Heart right ventricle (tissue), 16 donors: ENCODE measurements at regions not wholly inside any gene's neighbourhood (a gene's known extent, or its start where the extent isn't known, plus 50 kb on each side); places are given as distances from the start of the nearest gene placed in this dataset.

ENCODE experiments used
- ATAC-seq, 8 donors: fragments of 200-7000 bp; cut with Tn5 transposase; one replicate each; pipeline ENCODE4 v1.9.1; 2020; ENCODE audit warnings: mild to moderate bottlenecking in 8 of 8, moderate library complexity in 8 of 8, moderate number of reproducible peaks in 1 of 8
- DNase-seq, 2 donors: peaks; one replicate each; pipeline ENCODE4 v3.0.0-alpha.2; 2020
- H3K27ac ChIP-seq, 10 donors: fragments of 200-600 bp; sonication (generic) in 2 of 10; one replicate each; pipeline versions ENCODE4 v1.5.0 to v1.8.0; 2020 to 2022; ENCODE audit warnings: mild to moderate bottlenecking in 3 of 10
- H3K27me3 ChIP-seq, 7 donors: fragments of 200-600 bp; one replicate each; pipeline ENCODE4 v1.8.0; 2021 to 2022; ENCODE audit warnings: mild to moderate bottlenecking in 2 of 7
- H3K36me3 ChIP-seq, 9 donors: fragments of 200-600 bp; sonication (generic) in 1 of 9; one replicate each; pipeline versions ENCODE4 v1.5.0 to v1.8.0; 2020 to 2022; ENCODE audit warnings: mild to moderate bottlenecking in 2 of 9
- H3K4me1 ChIP-seq, 9 donors: fragments of 200-600 bp; sonication (generic) in 1 of 9; one replicate each; pipeline versions ENCODE4 v1.5.0 to v1.8.0; 2020 to 2022; ENCODE audit warnings: mild to moderate bottlenecking in 4 of 9
- H3K4me3 ChIP-seq, 10 donors: fragments of 200-600 bp; sonication (generic) in 2 of 10; one replicate each; pipeline versions ENCODE4 v1.5.0 to v1.8.0; 2020 to 2022; ENCODE audit warnings: mild to moderate bottlenecking in 7 of 10, moderate library complexity in 2 of 10
- H3K9me3 ChIP-seq, 11 donors: fragments of 200-600 bp in 10 of 11; sonication (generic) in 2 of 11; one replicate each; pipeline versions ENCODE4 v1.5.0 to v1.8.0; 2013 to 2022; ENCODE audit warnings: mild to moderate bottlenecking in 2 of 11, control low read depth in 1 of 11, moderate library complexity in 1 of 11
- WGBS, 2 donors: extraction: QIAGEN DNeasy Blood & Tissue Kit; methylation state at CpG; one replicate each; pipeline ENCODE4 v1.1.7; 2013; ENCODE audit warnings: inconsistent platforms in 1 of 2; 5-methylcytosine and 5-hydroxymethylcytosine counted together
- intact Hi-C, 10 donors: fragments of 100-400 bp; cut with DNase I; formaldehyde crosslinking; loops; one replicate each; pipeline versions ENCODE4 v1.11.1 to v1.14.2; 2022
- TF ChIP-seq, protein P1 (sequence below), 9 donors: fragments of 200-600 bp; sonication (generic) in 2 of 9; IDR thresholded peaks; one replicate each; pipeline versions ENCODE4 v1.5.0 to v1.8.0; 2021 to 2022; ENCODE audit warnings: antibody characterized with exemption in 9 of 9, mild to moderate bottlenecking in 5 of 9, moderate library complexity in 1 of 9
- donor health status: Arrhythmogenic right ventricular cardiomyopathy.
- donor health status: ischemic (EF 13 %, LVEDD 7.1; RV severe dilation, severe dysfunction).
- donor health status: healthy with polysubstance abuse.
- donor health status: DM: no; HTN: yes; CAD: no.
- donor health status: DM: no; HTN: no; CAD: no.
- donor health status: ischemic (EF 25% LVEDD 6.9; RV normal size, moderate dysfunction).
- donor health status: ischemic (EF 25% LVEDD 5.7; RV mildly dilated, moderate dysfunction).
- donor health status: healthy.
- donor health status: DM: yes; HTN: yes; CAD: no.
- donor health status: Ischemic cardiomyopathy.
- donor health status: ischemic (EF 35%, LVEDD 5.7; RV mildly dilated, moderate dysfunction).
- donor health status: nonischemic (EF 11% LVEDD 7.7; RV severe dilation, severe dysfunction).
- donor health status: DM: yes; HTN: yes; CAD: no.
- donor health status: PGD.
- donor health status: ischemic (EF 29% LVEDD 5.4; RV normal size, mild dysfunction).
- donor health status: nonischemic (EF 23%, LVEDD 6.1; RV moderate dilation, normal function).

DNA sequence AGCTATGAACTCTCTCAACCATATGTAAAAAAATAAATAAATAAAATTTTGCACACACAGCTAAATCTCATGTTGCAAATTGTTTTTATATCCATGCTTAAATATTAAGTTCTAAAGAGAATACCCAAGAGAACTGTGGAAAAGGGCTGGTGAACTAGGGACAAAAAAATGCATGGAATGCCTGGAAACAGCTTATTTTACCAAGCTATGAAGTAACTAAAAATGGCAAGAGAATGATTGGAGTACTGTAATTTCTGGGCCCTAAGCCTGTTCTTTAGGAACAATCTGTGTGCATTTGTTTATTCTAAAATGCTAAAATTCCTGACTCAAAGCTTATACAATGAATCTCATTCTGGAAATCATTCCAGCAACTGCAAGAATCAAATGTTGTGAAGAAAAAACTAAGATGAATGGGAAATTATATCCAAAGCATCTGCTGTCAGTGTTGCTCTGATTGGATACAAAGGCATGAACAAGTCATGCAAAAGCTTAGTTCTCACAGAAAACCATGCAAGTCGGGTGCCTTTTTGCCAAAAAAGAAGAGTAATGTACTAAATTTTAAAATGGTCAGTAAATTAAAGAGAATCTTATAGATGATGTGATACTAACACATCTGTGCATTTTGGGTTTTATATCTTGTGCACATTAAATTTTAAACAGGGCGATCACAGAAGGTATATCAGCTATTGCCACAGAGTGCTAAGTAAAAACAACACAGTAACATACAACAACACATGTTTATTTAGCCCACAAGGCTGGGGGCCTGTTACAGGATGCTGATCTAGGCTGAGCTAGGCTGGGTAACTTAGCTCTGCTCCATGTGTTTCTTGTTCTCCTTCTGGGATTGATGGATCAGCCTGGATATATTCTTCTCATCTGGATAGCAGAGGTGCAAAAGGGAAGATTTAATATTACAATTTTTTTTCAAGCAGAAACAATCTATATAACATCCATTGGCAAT is 453.5 kb upstream of the SEMA3A start:
- intact Hi-C loops = no loop called here
- Histone ChIP-seq H3K4me1 (no peaks in the 10 kb centered on the region), H3K27me3 (no peaks in the 10 kb centered on the region), H3K4me3 (no peak overlapping the region), H3K36me3 (no peaks in the 10 kb centered on the region), H3K9me3 (no peaks in the 10 kb centered on the region), H3K27ac (no peak overlapping the region)
- TF ChIP-seq, protein P1, sequence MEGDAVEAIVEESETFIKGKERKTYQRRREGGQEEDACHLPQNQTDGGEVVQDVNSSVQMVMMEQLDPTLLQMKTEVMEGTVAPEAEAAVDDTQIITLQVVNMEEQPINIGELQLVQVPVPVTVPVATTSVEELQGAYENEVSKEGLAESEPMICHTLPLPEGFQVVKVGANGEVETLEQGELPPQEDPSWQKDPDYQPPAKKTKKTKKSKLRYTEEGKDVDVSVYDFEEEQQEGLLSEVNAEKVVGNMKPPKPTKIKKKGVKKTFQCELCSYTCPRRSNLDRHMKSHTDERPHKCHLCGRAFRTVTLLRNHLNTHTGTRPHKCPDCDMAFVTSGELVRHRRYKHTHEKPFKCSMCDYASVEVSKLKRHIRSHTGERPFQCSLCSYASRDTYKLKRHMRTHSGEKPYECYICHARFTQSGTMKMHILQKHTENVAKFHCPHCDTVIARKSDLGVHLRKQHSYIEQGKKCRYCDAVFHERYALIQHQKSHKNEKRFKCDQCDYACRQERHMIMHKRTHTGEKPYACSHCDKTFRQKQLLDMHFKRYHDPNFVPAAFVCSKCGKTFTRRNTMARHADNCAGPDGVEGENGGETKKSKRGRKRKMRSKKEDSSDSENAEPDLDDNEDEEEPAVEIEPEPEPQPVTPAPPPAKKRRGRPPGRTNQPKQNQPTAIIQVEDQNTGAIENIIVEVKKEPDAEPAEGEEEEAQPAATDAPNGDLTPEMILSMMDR (IDR thresholded peaks at IDR 0.05) = no peak
- DNase-seq (no peak), ATAC-seq (peak in 1 of 8 donors; percentile 4)
- WGBS, 2 donors = 78 to 81% methylated on average over 2 of the region's 2 CpGs

DNA sequence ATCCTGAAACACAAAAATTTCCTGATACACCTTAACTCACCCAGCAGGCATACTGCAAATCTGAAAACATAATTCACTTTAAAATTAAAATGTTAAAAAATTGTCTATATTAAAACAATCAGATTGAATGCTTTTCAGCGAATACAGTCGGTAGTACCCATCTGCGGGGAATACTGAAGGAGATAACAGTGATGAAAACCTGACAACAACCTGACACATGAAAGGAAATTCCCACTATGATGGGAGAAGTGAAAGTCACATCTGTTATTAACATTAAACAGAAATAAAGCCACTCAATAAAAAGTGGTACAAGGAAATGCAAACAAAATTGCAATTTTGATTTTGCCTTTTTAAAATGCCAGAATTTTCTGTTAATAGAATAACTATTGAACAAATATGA is 448.0 kb upstream of the SEMA3A start:
- H3K4me1 ChIP-seq = peaks cover 0 to 12% (median 0%) of the 10 kb centered on the region in 9 donors
- DNase-seq = no peak
- no peaks in the 10 kb centered on the region for H3K27me3 ChIP-seq
- H3K27ac ChIP-seq = no peak overlapping the region
- intact Hi-C loops = no loop called here
- no peaks in the 10 kb centered on the region for H3K9me3 ChIP-seq
- no peak for ATAC-seq
- no peak overlapping the region for H3K4me3 ChIP-seq
- no peaks in the 10 kb centered on the region for H3K36me3 ChIP-seq
- 21 to 36% methylated on average over 3 of the region's 3 CpGs for WGBS, 2 donors
- TF ChIP-seq, protein P1 (IDR thresholded peaks at IDR 0.05) = no peak

DNA sequence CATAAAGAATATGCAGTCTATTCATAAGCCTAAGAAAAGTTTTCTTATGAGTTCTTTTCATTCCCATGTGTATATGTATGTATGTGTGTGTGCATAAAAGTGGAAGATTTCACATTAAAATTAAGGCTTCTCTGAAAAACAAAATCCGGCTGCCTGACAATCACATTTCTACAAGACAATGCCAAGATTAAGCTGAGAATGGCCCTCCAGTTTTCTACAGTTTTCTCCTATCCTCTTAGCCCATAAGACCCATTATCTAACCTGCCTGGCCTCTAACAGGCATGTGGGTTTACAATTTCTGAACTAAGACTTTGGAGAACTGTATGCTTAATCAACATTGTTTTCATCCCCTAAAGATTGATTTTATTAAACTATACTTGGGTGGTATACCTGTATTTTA is 446.0 kb upstream of the SEMA3A start:
- 77 to 88% methylated on average over 1 of the region's 1 CpG for WGBS, 2 donors
- TF ChIP-seq, protein P1 (IDR thresholded peaks at IDR 0.05) = no peak

DNA sequence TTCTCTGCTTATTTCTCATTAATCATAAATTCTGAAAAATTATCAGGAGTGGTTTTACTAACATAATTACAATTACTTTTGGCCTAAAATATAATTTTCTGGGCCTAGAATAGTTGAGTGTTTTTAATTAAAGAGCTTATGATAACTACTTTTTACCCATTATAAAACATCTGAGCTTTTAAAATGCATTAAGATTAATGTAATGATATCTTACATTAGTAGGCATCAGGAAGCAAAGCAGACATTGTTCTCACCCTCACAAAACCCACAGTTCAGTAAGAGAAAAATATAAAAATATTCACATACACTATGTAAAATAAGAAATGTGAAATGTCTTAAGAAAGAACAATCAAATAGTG is 443.7 kb upstream of the SEMA3A start:
- H3K36me3 ChIP-seq = no peaks in the 10 kb centered on the region
- H3K9me3 ChIP-seq = peaks cover 0 to 28% (median 3%) of the 10 kb centered on the region in 11 donors
- intact Hi-C loops = no loop called here
- no peaks in the 10 kb centered on the region for H3K27me3 ChIP-seq
- H3K4me1 ChIP-seq = peaks cover 0 to 15% (median 0%) of the 10 kb centered on the region in 9 donors
- H3K27ac ChIP-seq = peak overlapping the region in 1 of 10 donors; percentile 33
- no peak overlapping the region for H3K4me3 ChIP-seq
- DNase-seq (no peak), ATAC-seq (no peak)
- TF ChIP-seq, protein P1 (IDR thresholded peaks at IDR 0.05) = no peak

More for the DNA sequence above, 446.0 kb upstream of the SEMA3A start:
- Histone ChIP-seq H3K36me3 (no peaks in the 10 kb centered on the region), H3K4me1 (peaks cover 0 to 15% (median 0%) of the 10 kb centered on the region in 9 donors), H3K4me3 (no peak overlapping the region), H3K27ac (no peak overlapping the region), H3K9me3 (peaks cover 0 to 5% (median 0%) of the 10 kb centered on the region in 11 donors), H3K27me3 (no peaks in the 10 kb centered on the region)
- ATAC-seq (no peak), DNase-seq (no peak)
- intact Hi-C loops = no loop called here
